HPDE6-E6E7 (cell line): ENCODE measurements at regions not wholly inside any gene's neighbourhood (a gene's known extent, or its start where the extent isn't known, plus 50 kb on each side); places are given as distances from the start of the nearest gene placed in this dataset.
"Not testable (repeated sequence)": the region's sequence is repeated elsewhere in the genome, so short reads cannot be mapped to it uniquely, and the experiment has no call there.

ENCODE experiments used
- DNase-seq: peaks from one replicate; pipeline ENCODE4 v3.0.0; 2011; ENCODE audit warnings: missing footprints; ENCODE audit errors: extremely low spot score

DNA sequence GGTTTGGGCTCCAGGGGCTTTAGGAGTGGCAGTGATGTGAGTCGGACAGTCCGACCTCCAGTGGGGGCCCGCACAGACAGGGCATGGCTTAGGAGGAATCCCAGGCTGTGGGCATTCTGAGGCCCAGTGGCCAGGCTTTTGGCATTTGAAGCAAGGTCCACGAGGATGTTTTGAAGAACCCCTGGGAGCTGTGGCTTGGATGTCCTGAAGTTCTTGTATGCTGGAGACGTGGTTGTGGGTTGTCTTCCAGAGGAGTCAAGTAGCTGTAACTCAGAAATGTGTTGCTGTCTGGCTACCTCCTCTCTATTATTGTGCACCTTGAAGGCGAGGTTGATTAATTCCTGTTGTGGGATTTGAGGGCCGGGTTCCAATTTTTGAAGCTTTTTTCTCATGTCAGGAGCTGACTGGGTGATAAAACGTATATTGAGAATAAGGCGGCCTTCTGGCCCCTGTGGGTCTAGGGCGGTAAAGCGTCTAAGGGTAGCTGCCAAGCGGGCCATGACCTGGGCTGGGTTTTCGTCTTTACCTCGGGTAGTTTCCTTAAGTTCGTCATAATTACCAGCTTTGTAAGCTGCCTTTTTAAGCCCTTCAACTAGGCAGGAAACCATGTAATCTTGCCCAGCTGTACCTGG lies 67.3 kb upstream of the EZR start:
- DNase-seq, result not testable (repeated sequence)

DNA sequence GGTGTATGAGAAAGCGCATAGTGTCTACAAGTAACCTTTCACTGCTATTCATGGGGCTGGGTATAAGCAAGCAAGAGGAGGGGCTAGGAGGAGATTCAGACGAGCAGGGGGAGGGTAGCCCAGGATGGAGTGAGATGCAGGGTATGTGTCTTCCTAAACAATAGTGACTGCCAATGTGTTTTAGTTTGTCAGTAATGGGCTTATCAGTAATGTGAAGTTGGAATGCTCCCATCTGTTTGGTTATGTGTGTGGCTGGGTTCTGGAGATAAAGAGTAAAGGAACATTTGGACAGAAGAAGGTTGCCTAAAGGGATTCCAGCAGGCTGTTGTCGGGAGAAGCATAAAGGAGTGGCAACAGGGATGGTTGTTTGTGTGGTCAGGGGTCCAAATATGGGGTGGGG lies 62.7 kb upstream of the EZR start:
- not testable (repeated sequence) for DNase-seq

GRCh38 chr6:158881276-158881675 lies 62.1 kb upstream of the EZR start:
- DNase-seq, result not testable (repeated sequence)

DNA sequence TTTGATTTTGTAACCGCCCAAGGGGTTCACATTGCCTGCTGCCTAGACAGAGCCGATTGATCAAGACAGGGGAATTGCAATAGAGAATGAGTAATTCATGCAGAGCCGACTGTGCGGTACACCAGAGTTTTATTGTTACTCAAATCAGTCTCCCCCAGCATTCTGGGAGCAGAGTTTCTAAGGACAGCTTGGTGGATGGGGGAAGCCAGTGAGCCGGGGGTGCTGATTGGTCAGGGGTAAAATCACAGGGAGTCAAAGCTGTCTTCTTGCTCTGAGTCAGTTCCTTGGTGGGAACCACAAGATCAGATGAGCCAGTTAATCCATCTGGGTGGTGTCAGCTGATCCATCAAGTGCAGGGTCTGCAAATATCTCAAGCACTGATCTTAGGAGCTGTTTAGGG lies 60.0 kb upstream of the EZR start:
- no peak for DNase-seq

GRCh38 chr6:158877716-158878115 lies 58.5 kb upstream of the EZR start:
- DNase-seq, result no peak

- no peak for DNase-seq
These were observed 57.7 kb upstream of the EZR start for GRCh38 chr6:158876886-158877285.

DNA sequence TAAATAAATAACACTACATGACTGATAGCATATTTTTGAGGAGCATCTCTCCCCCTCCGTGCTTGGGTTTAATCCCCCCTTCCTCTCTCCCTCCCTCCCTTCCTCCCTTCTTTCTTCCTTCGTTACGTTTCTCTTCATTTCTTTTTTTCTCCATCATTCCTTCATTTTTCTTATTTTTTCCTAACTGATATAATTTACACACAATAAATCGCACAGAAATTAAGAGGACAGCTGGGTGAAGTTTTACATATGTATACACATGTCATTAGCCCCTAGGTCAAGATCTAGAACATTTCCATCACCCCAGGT lies 51.4 kb upstream of the EZR start:
- no peak for DNase-seq

DNA sequence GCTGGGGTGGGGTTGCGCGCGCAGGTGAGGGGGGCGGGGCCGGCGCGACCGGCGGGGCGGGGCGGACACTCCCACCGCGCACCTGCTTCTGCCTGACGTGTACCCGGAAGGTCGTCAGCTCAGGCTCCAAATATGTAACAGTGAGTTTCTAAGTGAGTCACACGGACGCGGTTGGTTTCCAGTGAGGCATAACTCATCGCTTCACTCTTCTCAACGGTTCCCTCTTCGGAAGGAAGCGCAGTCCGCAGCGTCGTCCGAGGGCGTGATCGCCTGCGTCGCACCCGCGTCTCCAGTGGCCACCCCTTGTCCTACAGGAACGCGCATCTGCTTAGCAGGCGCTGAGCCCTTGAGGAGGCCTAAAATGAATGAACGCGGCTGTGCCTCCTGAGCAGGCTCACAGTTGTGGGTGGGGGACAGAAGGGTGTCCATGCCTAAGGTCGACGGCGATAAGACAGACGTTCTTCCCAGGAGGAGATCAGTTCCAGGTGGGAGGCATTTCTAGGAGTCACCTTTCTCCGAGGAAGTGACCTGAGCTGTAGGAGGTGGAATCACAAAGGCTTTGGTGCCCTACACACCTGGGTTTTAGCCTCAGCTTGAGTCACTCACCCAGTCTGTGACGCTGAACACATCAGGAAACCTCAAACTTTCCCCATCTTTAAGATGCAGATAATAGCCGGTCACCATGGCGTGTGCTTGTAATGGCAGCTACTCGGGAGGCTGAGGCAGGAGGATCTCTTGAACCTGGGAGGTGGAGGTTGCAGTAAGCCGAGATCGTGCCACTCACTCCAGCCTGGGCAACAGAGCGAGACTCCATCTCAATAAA lies 50.9 kb upstream of the EZR start:
- DNase-seq, result peak; percentile 97

DNA sequence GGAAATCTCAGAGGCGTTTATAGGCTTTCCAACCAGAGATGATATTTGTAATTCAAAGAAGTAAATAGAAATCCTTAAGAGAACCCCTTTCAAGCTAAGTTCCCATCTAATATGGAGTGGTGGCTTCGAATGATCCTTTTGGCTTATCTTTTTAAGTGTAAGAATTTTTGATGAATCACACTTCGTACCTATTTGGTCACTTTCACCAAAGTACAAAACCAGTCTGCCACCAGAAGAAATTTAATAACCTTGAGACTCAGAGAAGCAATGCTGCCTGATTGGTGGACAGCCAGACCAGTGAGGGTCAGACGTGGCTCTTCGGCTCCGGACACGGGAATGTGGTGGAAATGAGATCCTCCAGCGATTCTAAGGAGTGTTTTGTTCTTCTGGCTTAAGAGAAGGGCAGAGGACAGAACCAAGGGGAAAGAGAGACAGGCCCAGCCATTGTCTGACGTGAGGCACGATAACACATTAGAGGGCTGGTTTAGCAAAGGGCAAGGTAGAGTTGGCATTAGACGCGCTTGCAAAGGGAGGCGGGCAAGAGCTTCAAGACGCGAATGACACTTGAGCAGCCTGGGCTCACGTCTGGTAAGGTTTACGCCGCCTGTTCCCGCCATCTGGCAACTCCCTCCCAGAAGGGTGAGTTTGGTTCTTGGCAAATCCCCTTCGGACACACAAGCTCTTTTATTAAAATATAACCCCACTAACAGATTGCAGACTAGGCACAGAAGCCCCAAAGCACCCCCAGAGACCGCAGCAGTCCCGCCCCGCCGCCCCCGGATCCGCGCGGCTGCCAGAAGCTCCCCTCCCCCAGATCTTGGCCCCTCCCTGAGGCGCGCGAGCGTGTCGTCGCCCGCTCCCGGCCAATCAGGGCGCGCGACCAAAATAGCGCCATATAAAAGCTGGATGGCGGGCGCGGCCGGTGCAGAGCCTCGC lies 50.0 kb upstream of the EZR start:
- no peak for DNase-seq
